ENCODE measurements at regions not wholly inside any gene's neighbourhood (a gene's known extent, or its start where the extent isn't known, plus 50 kb on each side); places are given as distances from the start of the nearest gene placed in this dataset.
A peak's percentile ranks its signal among the peaks of the same experiment; 100 is the strongest.

DNA sequence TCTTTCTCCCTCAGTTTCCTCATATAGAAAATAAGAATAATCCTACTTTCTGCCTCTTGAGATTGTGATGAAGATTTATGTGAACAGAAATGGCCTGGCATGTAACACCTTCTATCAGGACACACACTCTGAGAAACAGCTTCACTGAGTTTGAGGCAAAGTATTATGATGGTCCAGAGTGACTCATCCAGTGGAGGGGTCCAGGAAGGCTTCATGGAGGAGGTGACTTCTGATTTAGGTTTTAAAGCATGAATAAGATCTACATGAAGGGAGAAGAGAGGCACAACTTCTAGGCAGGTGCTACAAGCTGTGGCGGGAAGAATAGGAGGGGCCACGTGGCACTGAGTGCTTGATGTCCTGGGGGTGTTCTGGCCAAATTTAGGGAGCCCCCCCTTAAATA lies 124.4 kb upstream of the SDK2 start:
- ChIA-PET CTCF (no interaction called here), POLR2A (no interaction called here)

DNA sequence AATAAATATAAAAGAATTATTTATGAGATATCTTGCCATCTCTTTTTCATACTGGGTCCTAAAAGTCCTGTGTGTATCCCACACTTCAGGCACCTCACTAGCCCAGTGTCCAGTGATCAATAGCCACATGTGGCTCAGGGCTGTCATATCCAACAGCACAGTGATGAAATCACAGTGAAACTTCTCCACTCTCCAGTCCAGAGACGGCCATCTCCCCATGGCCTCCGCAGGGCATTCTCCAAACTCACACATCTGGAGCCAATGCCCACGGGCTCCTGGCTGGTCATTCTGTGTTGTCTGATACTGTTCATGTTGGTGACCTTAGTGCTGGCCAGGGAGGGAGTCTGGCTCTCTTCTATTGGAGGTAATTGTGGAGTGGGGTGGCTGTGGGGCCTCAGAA lies 125.2 kb upstream of the SDK2 start:
- ChIA-PET POLR2A (no interaction called here), CTCF (no interaction called here)
- no peak for DNase-seq (ENCODE audit: extremely low spot score)
- no peak for TF ChIP-seq FOXM1 (IDR thresholded peaks at IDR 0.05; ENCODE audit: borderline replicate concordance)
- TF ChIP-seq SUZ12 (IDR thresholded peaks at IDR 0.05), result no peak
- TF ChIP-seq BHLHE40 (IDR thresholded peaks at IDR 0.05; ENCODE audit: borderline replicate concordance), result no peak
- TF ChIP-seq FOXK2 (IDR thresholded peaks at IDR 0.05), result no peak
- TF ChIP-seq TARDBP (IDR thresholded peaks at IDR 0.05), result no peak
- no peak for TF ChIP-seq HDGF (IDR thresholded peaks at IDR 0.05; ENCODE audit: borderline replicate concordance)
- TF ChIP-seq L3MBTL2 (conservative IDR thresholded peaks at IDR 0.05), result no peak
- no peak for TF ChIP-seq LEF1 (IDR thresholded peaks at IDR 0.05; ENCODE audit: borderline replicate concordance)
- no peak for TF ChIP-seq SP1 (IDR thresholded peaks at IDR 0.05)
- no peak for TF ChIP-seq ELF4 (IDR thresholded peaks at IDR 0.05)
- TF ChIP-seq, protein P1, sequence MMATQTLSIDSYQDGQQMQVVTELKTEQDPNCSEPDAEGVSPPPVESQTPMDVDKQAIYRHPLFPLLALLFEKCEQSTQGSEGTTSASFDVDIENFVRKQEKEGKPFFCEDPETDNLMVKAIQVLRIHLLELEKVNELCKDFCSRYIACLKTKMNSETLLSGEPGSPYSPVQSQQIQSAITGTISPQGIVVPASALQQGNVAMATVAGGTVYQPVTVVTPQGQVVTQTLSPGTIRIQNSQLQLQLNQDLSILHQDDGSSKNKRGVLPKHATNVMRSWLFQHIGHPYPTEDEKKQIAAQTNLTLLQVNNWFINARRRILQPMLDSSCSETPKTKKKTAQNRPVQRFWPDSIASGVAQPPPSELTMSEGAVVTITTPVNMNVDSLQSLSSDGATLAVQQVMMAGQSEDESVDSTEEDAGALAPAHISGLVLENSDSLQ (IDR thresholded peaks at IDR 0.05), result no peak
- TF ChIP-seq CTBP1 (IDR thresholded peaks at IDR 0.05; ENCODE audit: borderline replicate concordance), result no peak
- TF ChIP-seq NFRKB (IDR thresholded peaks at IDR 0.05), result no peak
- no peak for TF ChIP-seq FOXA1 (IDR thresholded peaks at IDR 0.05)
- no peak for TF ChIP-seq ARNT (IDR thresholded peaks at IDR 0.05)
- no peak for TF ChIP-seq ZNF384 (IDR thresholded peaks at IDR 0.05)

More for the DNA sequence above, 124.4 kb upstream of the SDK2 start:
- DNase-seq (ENCODE audit: extremely low spot score), result no peak
- TF ChIP-seq SUZ12 (IDR thresholded peaks at IDR 0.05) (no peak), L3MBTL2 (conservative IDR thresholded peaks at IDR 0.05) (no peak), FOXK2 (IDR thresholded peaks at IDR 0.05) (no peak), ELF4 (IDR thresholded peaks at IDR 0.05) (no peak), LEF1 (IDR thresholded peaks at IDR 0.05; ENCODE audit: borderline replicate concordance) (no peak), ZNF384 (IDR thresholded peaks at IDR 0.05) (no peak), NFRKB (IDR thresholded peaks at IDR 0.05) (no peak)

DNA sequence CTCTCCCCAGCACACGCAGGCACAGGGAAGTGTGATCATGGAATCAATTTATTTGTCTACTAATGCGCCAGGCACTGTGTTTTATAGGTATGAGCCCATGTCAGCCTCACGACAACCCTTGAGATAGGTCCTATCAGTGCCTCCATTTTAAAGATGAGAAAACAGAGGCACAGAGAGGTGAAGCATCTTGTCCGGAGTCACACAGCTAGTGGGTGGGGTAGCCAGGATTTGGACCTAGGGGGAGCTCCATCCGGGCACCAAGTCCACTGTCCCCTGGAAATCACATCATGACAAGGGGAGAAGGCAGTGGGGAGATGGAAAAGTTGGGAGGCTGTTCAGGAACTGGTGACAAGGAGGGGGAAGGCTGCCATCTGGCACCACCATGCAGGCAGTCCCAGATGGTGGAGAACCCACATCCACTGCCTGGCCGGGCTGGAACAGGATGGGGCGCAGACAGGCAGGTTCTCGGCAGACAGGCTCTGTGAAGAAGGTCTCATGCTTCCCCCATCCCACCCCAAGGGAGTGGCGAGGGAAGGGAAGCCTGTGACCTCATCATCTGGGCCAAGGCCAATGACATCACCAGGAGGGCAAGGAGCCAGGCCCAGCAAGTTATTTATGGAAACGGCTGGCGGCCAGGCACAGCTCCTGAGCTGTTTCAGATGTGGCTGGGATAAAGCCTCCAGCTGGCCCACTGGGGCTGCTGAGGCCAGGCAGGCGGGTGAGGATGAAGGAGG lies 126.0 kb upstream of the SDK2 start:
- ChIA-PET CTCF (interaction anchor here (0.9 kb wide), 1 partner anchor 258 kb away, joined by 3 read pairs; no protein-coding TSS in a partner anchor), POLR2A (no interaction called here)
- no peak for TF ChIP-seq SUZ12 (IDR thresholded peaks at IDR 0.05)
- DNase-seq (ENCODE audit: extremely low spot score), result peak; percentile 59

GRCh38 chr17:73770849-73771229 lies 126.6 kb upstream of the SDK2 start:
- no peak for TF ChIP-seq CTBP1 (IDR thresholded peaks at IDR 0.05; ENCODE audit: borderline replicate concordance)
- no peak for TF ChIP-seq SUZ12 (IDR thresholded peaks at IDR 0.05)
- TF ChIP-seq L3MBTL2 (conservative IDR thresholded peaks at IDR 0.05), result no peak
- TF ChIP-seq BHLHE40 (IDR thresholded peaks at IDR 0.05; ENCODE audit: borderline replicate concordance), result no peak
- no peak for TF ChIP-seq FOXA1 (IDR thresholded peaks at IDR 0.05)
- TF ChIP-seq SP1 (IDR thresholded peaks at IDR 0.05), result no peak
- no peak for TF ChIP-seq ELF4 (IDR thresholded peaks at IDR 0.05)
- ChIA-PET CTCF (interaction anchor here (0.7 to 0.9 kb wide), 2 partner anchors 257 to 429 kb away, joined by 3 read pairs; no protein-coding TSS in a partner anchor), POLR2A (no interaction called here)
- no peak for DNase-seq (ENCODE audit: extremely low spot score)

DNA sequence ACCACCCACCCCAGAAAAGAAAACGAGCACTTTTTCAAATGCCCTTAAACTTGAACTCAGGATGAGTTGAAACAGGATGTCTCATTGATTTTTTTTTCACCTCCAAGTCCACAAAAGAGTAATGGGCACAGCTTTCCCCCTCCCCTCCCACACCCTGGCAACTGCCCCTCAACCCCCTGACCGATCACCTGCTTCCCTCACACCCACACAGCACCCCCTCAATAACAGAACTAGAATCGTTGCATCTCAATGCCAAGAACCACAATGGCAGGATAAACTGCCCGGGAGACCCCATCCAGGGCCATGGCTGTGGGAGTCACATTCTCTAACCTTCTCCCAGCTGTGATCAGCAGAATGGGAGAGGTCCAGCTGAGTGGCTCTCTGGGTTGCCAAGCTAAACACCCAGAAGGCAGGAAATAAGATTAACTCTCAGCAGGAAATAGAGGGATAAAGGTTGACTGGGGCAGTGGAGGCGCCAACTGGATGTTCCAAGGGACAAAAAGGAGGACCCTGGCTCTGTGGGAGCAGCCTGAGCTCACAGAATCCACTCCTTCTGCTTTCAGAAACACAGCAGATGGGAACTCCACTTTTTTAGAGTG lies 128.0 kb upstream of the SDK2 start:
- ChIA-PET POLR2A (no interaction called here), CTCF (no interaction called here)
- TF ChIP-seq LEF1 (IDR thresholded peaks at IDR 0.05; ENCODE audit: borderline replicate concordance) (no peak), NFRKB (IDR thresholded peaks at IDR 0.05) (no peak), SP1 (IDR thresholded peaks at IDR 0.05) (no peak), TARDBP (IDR thresholded peaks at IDR 0.05) (no peak), ELF4 (IDR thresholded peaks at IDR 0.05) (no peak), FOXA1 (IDR thresholded peaks at IDR 0.05) (no peak), FOXK2 (IDR thresholded peaks at IDR 0.05) (no peak), CTBP1 (IDR thresholded peaks at IDR 0.05; ENCODE audit: borderline replicate concordance) (no peak), BHLHE40 (IDR thresholded peaks at IDR 0.05; ENCODE audit: borderline replicate concordance) (no peak)
- TF ChIP-seq, protein P1 (IDR thresholded peaks at IDR 0.05), result no peak
- no peak for DNase-seq (ENCODE audit: extremely low spot score)

GRCh38 chr17:73773702-73774101 lies 129.5 kb upstream of the SDK2 start:
- POLR2A ChIA-PET, result no interaction called here
- CTCF ChIA-PET, result no interaction called here
- TF ChIP-seq NFRKB (IDR thresholded peaks at IDR 0.05) (no peak), BHLHE40 (IDR thresholded peaks at IDR 0.05; ENCODE audit: borderline replicate concordance) (no peak), HDGF (IDR thresholded peaks at IDR 0.05; ENCODE audit: borderline replicate concordance) (no peak), ELF4 (IDR thresholded peaks at IDR 0.05) (no peak), CTBP1 (IDR thresholded peaks at IDR 0.05; ENCODE audit: borderline replicate concordance) (no peak), L3MBTL2 (conservative IDR thresholded peaks at IDR 0.05) (no peak)
- no peak for DNase-seq (ENCODE audit: extremely low spot score)

DNA sequence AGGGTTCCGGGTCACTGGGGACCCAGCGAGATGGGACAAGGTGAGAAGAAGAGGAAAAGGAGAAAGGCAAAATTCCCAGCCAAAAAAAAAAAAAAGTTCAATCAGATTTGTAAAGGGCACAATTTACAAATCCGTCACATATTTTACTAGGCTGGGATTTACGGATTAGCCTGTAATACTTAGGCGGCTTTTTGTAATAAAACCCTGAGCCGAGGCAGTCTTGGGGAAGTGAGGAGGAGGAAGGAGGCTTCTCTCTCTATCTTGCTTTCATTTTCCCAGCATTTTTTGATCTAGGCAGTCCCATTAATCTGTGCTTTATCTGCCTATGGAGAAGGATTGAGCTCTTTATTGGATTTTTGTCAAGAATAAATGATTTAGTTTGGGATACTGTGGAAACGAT lies 130.6 kb upstream of the SDK2 start:
- DNase-seq (ENCODE audit: extremely low spot score), result no peak
- TF ChIP-seq TARDBP (IDR thresholded peaks at IDR 0.05) (no peak), LEF1 (IDR thresholded peaks at IDR 0.05; ENCODE audit: borderline replicate concordance) (no peak), FOXM1 (IDR thresholded peaks at IDR 0.05; ENCODE audit: borderline replicate concordance) (no peak), FOXA1 (IDR thresholded peaks at IDR 0.05) (no peak), NFRKB (IDR thresholded peaks at IDR 0.05) (no peak), SP1 (IDR thresholded peaks at IDR 0.05) (no peak), ZNF384 (IDR thresholded peaks at IDR 0.05) (no peak), ARNT (IDR thresholded peaks at IDR 0.05) (no peak), SUZ12 (IDR thresholded peaks at IDR 0.05) (no peak), ELF4 (IDR thresholded peaks at IDR 0.05) (no peak), HDGF (IDR thresholded peaks at IDR 0.05; ENCODE audit: borderline replicate concordance) (no peak), L3MBTL2 (conservative IDR thresholded peaks at IDR 0.05) (no peak)
- TF ChIP-seq, protein P1 (IDR thresholded peaks at IDR 0.05), result no peak
- POLR2A ChIA-PET, result no interaction called here
- CTCF ChIA-PET, result no interaction called here

All from HEK293T (cell line).